HT1080 (cell line): ENCODE measurements at regions not wholly inside any gene's neighbourhood (a gene's known extent, or its start where the extent isn't known, plus 50 kb on each side); places are given as distances from the start of the nearest gene placed in this dataset.
A peak's percentile ranks its signal among the peaks of the same experiment; 100 is the strongest.

Experiments
- DNase-seq: peaks from one replicate; pipeline ENCODE4 v3.0.0-alpha.2; 2015; ENCODE audit warnings: low read depth

DNA sequence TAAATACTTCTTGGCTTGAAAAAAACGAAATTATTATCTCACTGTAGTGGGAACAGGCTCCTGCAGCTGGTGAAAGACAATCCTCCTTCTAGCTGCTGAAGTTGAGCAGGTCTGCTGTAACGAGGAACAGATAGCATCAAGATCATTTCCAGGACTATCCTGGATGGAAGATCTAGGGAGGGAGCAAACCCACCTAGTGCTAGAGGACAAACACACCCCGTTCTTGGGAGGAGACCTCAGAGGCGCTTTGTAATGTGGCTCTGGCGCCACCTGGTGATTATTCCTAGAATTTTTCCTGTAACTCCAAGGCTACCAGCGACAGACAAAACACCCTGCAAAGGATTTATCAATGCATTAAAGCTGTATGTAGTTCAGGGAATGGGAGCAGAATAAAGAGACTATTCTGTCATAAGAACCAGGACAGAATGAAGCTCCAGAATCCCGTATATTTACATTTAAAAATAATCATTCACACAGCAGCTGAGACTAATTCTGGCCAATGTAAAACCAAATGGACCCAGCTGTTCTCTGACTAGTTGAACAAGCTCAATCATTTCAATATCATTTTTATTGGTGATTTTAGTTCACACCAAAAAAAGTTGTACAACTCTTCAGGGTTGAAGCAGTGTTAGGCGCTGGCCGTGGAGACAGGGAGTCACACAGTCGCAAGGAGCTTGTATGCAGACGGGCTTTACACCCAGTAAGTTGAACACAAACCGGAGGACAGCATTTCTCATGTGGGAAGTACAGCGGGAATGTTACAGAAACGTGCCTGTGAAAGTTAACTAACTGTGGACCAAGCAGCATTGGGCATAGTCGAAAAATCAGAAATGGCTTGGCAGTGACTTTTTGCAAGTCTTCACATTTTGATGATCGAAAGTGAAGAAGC is 290.3 kb downstream of the TRIB2 start:
- DNase-seq, result peak; percentile 75

DNA sequence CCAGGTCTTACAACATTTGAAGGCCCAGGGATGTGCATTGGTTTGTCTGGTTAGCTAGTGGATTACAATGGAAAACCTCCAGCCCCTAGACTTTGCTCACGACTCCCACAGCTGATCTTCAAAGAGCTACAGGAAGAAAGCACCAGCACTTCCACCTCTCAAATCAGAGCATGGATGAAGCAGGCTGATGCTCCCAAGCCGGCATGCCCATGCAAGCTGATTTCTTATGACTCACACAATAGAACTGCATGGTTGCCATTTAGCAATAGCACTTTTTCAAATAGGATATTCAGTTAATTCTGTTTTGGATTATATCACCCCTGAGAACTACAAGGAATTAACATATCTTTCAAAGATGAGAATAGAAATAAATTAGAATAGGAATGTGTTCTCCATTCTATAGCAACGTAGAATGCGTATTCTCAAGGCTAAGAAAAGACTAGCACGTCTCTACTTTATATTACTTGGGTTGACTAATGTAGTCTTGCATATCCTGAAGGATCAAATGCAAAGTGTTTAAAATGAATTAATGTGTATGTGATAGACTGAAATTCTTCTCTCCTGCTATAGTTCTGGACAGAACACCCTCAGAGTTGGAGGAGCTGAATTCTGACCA is 292.4 kb downstream of the TRIB2 start:
- no peak for DNase-seq

DNA sequence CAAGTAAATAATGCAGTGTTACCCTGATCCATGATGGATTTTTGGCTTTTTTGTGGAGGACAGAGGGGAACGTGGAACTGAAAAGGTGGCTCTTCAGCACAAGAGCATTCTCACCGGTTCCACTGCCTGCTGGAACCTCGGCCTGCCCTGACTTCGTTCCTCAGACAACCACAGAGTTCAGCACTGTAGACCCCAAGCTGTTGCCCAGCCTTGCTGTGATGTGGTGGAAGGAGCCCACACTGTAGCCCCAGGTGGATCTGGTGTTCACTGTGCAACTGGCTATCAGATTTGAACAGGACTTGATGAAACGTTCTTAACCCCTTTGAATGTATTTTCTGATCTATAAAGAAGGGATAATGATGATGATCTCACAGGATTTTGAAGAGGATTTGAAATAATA is 293.5 kb downstream of the TRIB2 start:
- no peak for DNase-seq

DNA sequence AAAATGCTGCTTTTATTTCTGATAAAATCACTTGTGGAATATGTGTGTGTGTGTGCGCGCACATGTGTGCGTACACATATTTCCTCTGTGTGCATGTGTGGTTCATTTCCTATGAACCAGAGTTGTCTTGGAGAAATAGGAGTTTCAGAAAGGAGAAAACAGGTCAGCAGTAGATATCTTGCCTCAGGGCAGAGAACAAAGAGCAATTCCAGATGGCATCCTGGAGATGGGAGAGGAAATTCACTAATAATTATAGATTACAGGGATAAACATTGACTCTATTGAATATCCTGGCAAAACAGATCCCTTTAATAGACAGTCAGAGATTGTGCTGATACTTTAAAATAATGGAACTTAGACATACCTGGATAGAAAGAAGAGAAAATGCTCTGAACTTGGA is 298.0 kb downstream of the TRIB2 start:
- no peak for DNase-seq

GRCh38 chr2:13015532-13016320 is 299.0 kb downstream of the TRIB2 start:
- no peak for DNase-seq

GRCh38 chr2:13018490-13018889 is 301.8 kb downstream of the TRIB2 start:
- DNase-seq, result no peak

- DNase-seq, result no peak
Observed at GRCh38 chr2:13019781-13020180, 303.0 kb downstream of the TRIB2 start.

- DNase-seq, result no peak
Observed at GRCh38 chr2:13020469-13020868, 303.7 kb downstream of the TRIB2 start.

DNA sequence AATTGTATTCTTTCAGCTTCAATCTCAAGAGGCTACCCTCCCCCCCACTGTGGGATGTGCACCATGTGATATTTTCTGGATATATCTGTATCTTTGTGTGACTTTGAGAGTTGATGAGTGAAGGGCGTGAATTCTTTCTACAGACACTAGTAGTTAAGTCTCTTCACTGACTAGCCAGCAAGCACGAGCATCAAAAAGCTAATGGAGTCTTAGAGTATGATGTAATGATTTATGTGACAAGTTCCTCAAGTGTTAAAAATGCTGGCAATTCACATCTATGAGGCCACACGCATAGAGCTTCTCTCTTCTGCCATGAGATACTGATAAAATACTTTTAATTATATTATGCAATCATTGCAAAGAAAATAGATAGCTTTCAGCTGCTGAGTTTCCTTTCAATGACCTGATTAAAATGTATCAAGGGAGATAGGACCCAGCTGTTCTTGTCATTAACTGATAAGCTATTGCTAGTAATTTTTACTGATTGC is 304.8 kb downstream of the TRIB2 start:
- DNase-seq, result no peak

GRCh38 chr2:13030606-13031005 is 313.9 kb downstream of the TRIB2 start:
- no peak for DNase-seq

DNA sequence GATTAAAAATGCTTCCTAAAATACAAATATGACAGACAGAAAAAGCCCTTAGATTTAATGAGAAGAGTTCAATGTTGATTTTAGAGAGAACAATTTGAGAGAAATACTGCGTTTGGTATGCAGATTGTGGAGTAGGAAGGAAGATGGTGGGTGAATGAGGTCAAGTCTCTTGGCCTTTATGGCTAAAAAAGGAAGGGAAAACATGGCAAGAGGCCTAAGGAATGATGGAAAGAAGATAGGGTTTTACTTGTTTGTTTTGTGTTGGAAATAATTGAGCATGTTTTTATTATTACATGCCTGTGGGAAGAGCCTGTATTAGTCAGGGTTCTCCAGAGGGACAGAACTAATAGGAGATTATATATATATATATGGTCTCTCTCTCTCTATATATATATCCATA is 318.1 kb downstream of the TRIB2 start:
- no peak for DNase-seq

GRCh38 chr2:13035866-13036265 is 319.1 kb downstream of the TRIB2 start:
- DNase-seq, result no peak

DNA sequence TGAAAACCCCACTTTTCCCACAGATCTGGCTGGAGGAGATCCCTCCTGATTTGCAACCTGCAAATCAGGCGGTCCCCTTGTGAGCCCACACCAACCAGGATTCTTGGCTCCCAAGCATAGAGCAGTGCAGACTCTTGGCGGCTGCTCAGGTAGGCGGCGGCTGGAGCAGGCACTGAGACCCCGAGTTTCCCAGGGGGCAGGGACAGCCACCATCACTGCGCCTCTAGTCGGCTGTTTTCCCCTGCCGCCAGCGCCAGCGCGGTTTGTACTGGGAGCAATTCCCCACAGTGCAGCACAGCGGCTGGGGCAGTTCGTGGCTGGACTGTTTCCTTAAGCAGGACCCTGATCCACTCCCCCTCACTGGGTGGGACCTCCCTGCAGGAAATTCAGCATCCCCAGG is 323.3 kb downstream of the TRIB2 start:
- DNase-seq, result no peak

GRCh38 chr2:13046557-13047165 is 329.9 kb downstream of the TRIB2 start:
- DNase-seq, result no peak

- peak; percentile 5 for DNase-seq
Observed at GRCh38 chr2:13050764-13051163, 334.0 kb downstream of the TRIB2 start.

DNA sequence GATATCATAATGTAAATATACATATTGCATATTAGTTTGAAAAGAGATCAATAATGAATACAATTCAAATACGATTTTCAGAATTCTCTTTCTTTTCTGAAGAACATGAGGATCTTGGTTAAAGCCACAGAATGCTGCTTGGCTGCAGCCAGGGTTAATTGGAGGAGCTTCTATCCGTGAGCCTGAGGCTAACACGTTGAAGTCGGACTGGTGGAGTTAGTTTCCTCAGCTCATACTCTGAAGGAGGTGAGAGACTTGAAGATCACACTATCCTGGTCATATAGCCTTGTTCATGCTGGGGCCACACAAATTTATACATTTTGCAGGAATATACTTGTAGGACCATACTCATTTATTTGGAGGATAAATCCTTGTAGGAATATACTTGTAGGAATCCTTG is 335.8 kb downstream of the TRIB2 start:
- DNase-seq, result no peak

DNA sequence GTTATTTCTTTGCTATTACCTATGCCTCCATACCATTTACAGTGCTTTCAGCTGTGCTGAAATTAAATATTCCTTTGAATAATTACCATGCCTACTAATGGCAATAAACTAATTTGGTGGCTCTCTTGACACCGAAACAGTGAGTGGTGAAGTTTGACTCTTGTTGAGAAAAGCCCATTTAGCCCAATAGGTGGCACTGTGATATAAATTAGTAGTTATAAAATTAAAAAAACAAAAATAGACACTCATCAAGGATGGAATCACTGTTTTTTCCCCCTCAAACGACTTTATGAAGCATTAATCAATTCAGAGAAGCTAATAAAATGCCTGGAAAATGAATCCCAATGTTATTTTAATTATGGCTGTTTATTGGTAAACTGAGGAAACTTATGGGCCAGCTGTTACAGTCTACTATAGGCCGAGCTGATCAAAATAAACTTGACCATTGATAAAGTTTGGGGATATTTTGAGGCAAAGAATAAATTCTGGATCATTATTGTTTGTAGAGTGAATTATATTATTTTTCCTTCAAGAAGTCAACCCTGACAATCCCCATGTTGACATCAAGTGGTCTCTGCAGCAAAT is 339.6 kb downstream of the TRIB2 start:
- DNase-seq, result no peak

DNA sequence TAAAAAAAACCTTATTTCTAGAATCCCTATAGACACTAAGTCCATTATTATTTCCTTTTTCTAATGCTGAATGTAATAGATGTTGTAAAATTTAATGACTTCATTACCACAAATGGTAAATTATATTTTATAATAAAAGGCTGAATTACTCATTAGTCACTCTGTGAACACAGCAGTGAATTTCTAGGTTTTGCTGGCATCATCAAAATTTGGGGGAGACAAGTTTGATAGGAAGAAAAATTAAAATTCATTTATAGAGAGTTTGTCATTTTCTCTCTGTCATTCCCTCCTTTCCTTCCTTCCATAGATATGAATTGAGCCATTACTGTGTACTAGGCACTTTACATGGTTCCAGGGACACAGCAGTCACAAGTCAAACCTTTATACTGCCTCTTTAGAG is 340.9 kb downstream of the TRIB2 start:
- DNase-seq, result no peak

DNA sequence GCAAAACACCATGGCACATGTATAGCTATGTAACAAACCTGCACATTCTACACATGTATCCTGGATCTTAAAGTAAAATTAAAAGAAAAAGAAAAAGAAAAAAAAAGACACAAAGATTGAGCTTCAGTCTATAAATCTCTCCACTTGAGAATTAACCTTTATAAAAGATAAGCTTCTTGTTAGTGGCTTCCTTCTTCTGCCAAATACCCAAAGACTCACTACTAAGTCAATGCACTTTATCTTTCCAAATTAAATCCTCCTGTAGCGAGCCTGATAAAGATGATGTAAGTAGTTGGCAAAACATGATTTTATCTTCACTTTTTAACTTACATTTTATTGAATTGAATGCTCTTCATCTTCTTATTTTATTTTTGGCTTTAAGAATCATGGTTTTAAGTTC is 349.9 kb downstream of the TRIB2 start:
- no peak for DNase-seq

DNA sequence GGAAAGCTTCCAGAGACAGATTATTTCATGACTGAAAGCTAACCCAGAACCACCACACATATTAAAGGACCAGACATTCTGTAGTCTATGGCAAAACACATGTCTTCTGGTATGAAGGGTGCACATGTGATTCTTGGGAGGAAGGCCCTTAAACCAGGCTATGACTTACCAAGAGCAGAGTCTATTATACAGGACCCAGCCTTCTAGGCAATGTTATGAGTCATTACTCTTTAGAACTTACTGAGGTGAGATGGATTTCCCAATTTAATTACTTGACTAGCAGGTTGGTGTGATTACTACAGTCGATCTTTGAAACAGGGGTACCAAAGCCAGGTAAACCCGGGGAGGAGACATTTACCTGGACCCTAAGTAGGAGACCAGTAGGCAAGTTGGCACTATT is 350.8 kb downstream of the TRIB2 start:
- no peak for DNase-seq

GRCh38 chr2:13089971-13090370 is 373.2 kb downstream of the TRIB2 start:
- no peak for DNase-seq
